ENCODE measurements at regions not wholly inside any gene's neighbourhood (a gene's known extent, or its start where the extent isn't known, plus 50 kb on each side); places are given as distances from the start of the nearest gene placed in this dataset.

GRCh38 chr2:147394179-147394790, 450.5 kb upstream of the ACVR2A start:
- Histone ChIP-seq H3K27me3 (ENCODE audit: control insufficient read depth, insufficient read depth, low read length) (no peaks in the 10 kb centered on the region), H3K27ac (ENCODE audit: low read depth in 2 of 2, low read length in 2 of 2) (no peak overlapping the region), H3K4me3 (ENCODE audit: low read length in 3 of 3) (no peak overlapping the region), H3K36me3 (ENCODE audit: control insufficient read depth in 2 of 3, insufficient read depth in 3 of 3, low read length in 3 of 3) (no peaks in the 10 kb centered on the region), H3K9ac (ENCODE audit: low read length in 3 of 3) (no peak overlapping the region), H3K4me1 (ENCODE audit: control insufficient read depth in 2 of 3, insufficient read depth in 2 of 3, low read depth in 1 of 3, low read length in 3 of 3) (no peaks in the 10 kb centered on the region), H3K9me3 (ENCODE audit: control insufficient read depth in 2 of 3, insufficient read depth in 1 of 3, low read length in 3 of 3) (no peaks in the 10 kb centered on the region)
- TF ChIP-seq CTCF (IDR thresholded peaks at IDR 0.05; ENCODE audit: borderline replicate concordance, extremely low read depth, insufficient read depth): no peak
- DNase-seq (no peak), FAIRE-seq (no peak)
- intact Hi-C loops (cut with DNase I): no loop called here

GRCh38 chr2:147392180-147392579, 452.6 kb upstream of the ACVR2A start:
- FAIRE-seq (no peak), DNase-seq (no peak)
- no peaks in the 10 kb centered on the region for H3K9me3 ChIP-seq (ENCODE audit: control insufficient read depth in 2 of 3, insufficient read depth in 1 of 3, low read length in 3 of 3)
- no peak overlapping the region for H3K4me3 ChIP-seq (ENCODE audit: low read length in 3 of 3)
- H3K27ac ChIP-seq (ENCODE audit: low read depth in 2 of 2, low read length in 2 of 2): no peak overlapping the region
- H3K9ac ChIP-seq (ENCODE audit: low read length in 3 of 3): no peak overlapping the region
- intact Hi-C loops (cut with DNase I): no loop called here
- no peaks in the 10 kb centered on the region for H3K27me3 ChIP-seq (ENCODE audit: control insufficient read depth, insufficient read depth, low read length)
- H3K36me3 ChIP-seq (ENCODE audit: control insufficient read depth in 2 of 3, insufficient read depth in 3 of 3, low read length in 3 of 3): no peaks in the 10 kb centered on the region
- no peak for TF ChIP-seq CTCF (IDR thresholded peaks at IDR 0.05; ENCODE audit: borderline replicate concordance, extremely low read depth, insufficient read depth)
- H3K4me1 ChIP-seq (ENCODE audit: control insufficient read depth in 2 of 3, insufficient read depth in 2 of 3, low read depth in 1 of 3, low read length in 3 of 3): no peaks in the 10 kb centered on the region

- no peak overlapping the region for H3K4me3 ChIP-seq (ENCODE audit: low read length in 3 of 3)
- no peak overlapping the region for H3K9ac ChIP-seq (ENCODE audit: low read length in 3 of 3)
- no peak for TF ChIP-seq CTCF (IDR thresholded peaks at IDR 0.05; ENCODE audit: borderline replicate concordance, extremely low read depth, insufficient read depth)
- no peaks in the 10 kb centered on the region for H3K27me3 ChIP-seq (ENCODE audit: control insufficient read depth, insufficient read depth, low read length)
- intact Hi-C loops (cut with DNase I): no loop called here
- no peak overlapping the region for H3K27ac ChIP-seq (ENCODE audit: low read depth in 2 of 2, low read length in 2 of 2)
- no peak for DNase-seq
- H3K36me3 ChIP-seq (ENCODE audit: control insufficient read depth in 2 of 3, insufficient read depth in 3 of 3, low read length in 3 of 3): no peaks in the 10 kb centered on the region
- H3K4me1 ChIP-seq (ENCODE audit: control insufficient read depth in 2 of 3, insufficient read depth in 2 of 3, low read depth in 1 of 3, low read length in 3 of 3): no peaks in the 10 kb centered on the region
- no peaks in the 10 kb centered on the region for H3K9me3 ChIP-seq (ENCODE audit: control insufficient read depth in 2 of 3, insufficient read depth in 1 of 3, low read length in 3 of 3)
- no peak for FAIRE-seq
Measured at GRCh38 chr2:147390475-147390874, 454.4 kb upstream of the ACVR2A start.

GRCh38 chr2:147389218-147389617, 455.6 kb upstream of the ACVR2A start:
- TF ChIP-seq CTCF (IDR thresholded peaks at IDR 0.05; ENCODE audit: borderline replicate concordance, extremely low read depth, insufficient read depth): no peak

More at GRCh38 chr2:147389218-147389617, 455.6 kb upstream of the ACVR2A start:
- DNase-seq: no peak
- no peaks in the 10 kb centered on the region for H3K27me3 ChIP-seq (ENCODE audit: control insufficient read depth, insufficient read depth, low read length)
- no peak overlapping the region for H3K4me3 ChIP-seq (ENCODE audit: low read length in 3 of 3)
- no peaks in the 10 kb centered on the region for H3K4me1 ChIP-seq (ENCODE audit: control insufficient read depth in 2 of 3, insufficient read depth in 2 of 3, low read depth in 1 of 3, low read length in 3 of 3)
- H3K9me3 ChIP-seq (ENCODE audit: control insufficient read depth in 2 of 3, insufficient read depth in 1 of 3, low read length in 3 of 3): no peaks in the 10 kb centered on the region
- no peak overlapping the region for H3K9ac ChIP-seq (ENCODE audit: low read length in 3 of 3)
- intact Hi-C loops (cut with DNase I): no loop called here
- no peaks in the 10 kb centered on the region for H3K36me3 ChIP-seq (ENCODE audit: control insufficient read depth in 2 of 3, insufficient read depth in 3 of 3, low read length in 3 of 3)
- H3K27ac ChIP-seq (ENCODE audit: low read depth in 2 of 2, low read length in 2 of 2): no peak overlapping the region
- no peak for FAIRE-seq

Data from kidney (tissue), 13 donors.